NCI-H128 (cell line): ENCODE measurements at regions not wholly inside any gene's neighbourhood (a gene's known extent, or its start where the extent isn't known, plus 50 kb on each side); places are given as distances from the start of the nearest gene placed in this dataset.

Source experiments
- DNase-seq: peaks from one replicate; lab custom pipeline; 2025; ENCODE audit not compliant: unreplicated experiment; lab: John Stamatoyannopoulos, UW

GRCh38 chr9:14520341-14520740 lies 172.9 kb downstream of the ZDHHC21 start:
- DNase-seq = no peak

GRCh38 chr9:14517154-14517906 lies 175.9 kb downstream of the ZDHHC21 start:
- no peak for DNase-seq

- DNase-seq = no peak
Observed at GRCh38 chr9:14516656-14517055, 176.6 kb downstream of the ZDHHC21 start.

- DNase-seq = no peak
Observed at GRCh38 chr9:14515571-14516198, 177.5 kb downstream of the ZDHHC21 start.

- DNase-seq = no peak
Observed at GRCh38 chr9:14515049-14515448, 178.2 kb downstream of the ZDHHC21 start.

GRCh38 chr9:14512942-14513341 lies 180.3 kb downstream of the ZDHHC21 start:
- no peak for DNase-seq

GRCh38 chr9:14511452-14511851 lies 181.8 kb downstream of the ZDHHC21 start:
- DNase-seq = no peak

GRCh38 chr9:14508884-14509283 lies 184.3 kb downstream of the ZDHHC21 start:
- DNase-seq = no peak

- no peak for DNase-seq
Observed at GRCh38 chr9:14501366-14501765, 187.4 kb upstream of the NFIB start.

GRCh38 chr9:14500705-14501104 lies 186.8 kb upstream of the NFIB start:
- DNase-seq = no peak

- DNase-seq = no peak
Observed at GRCh38 chr9:14499976-14500375, 186.0 kb upstream of the NFIB start.

- no peak for DNase-seq
Observed at GRCh38 chr9:14498824-14499223, 184.9 kb upstream of the NFIB start.

- DNase-seq = no peak
Observed at GRCh38 chr9:14497476-14497875, 183.5 kb upstream of the NFIB start.

GRCh38 chr9:14488421-14489190 lies 174.7 kb upstream of the NFIB start:
- DNase-seq = no peak

- DNase-seq = no peak
Observed at GRCh38 chr9:14487547-14488185, 173.7 kb upstream of the NFIB start.

- DNase-seq = no peak
Observed at GRCh38 chr9:14485366-14485765, 171.4 kb upstream of the NFIB start.

- no peak for DNase-seq
Observed at GRCh38 chr9:14482856-14483255, 168.9 kb upstream of the NFIB start.

GRCh38 chr9:14480526-14480925 lies 166.6 kb upstream of the NFIB start:
- DNase-seq = no peak

GRCh38 chr9:14479163-14479560 lies 165.2 kb upstream of the NFIB start:
- DNase-seq = no peak

GRCh38 chr9:14478175-14479162 lies 164.5 kb upstream of the NFIB start:
- DNase-seq = no peak
